Renal cortical epithelial cell (primary cell): ENCODE measurements at regions not wholly inside any gene's neighbourhood (a gene's known extent, or its start where the extent isn't known, plus 50 kb on each side); places are given as distances from the start of the nearest gene placed in this dataset.
"Not testable (repeated sequence)": the region's sequence is repeated elsewhere in the genome, so short reads cannot be mapped to it uniquely, and the experiment has no call there.

Source experiments
- DNase-seq: peaks from one replicate; pipeline ENCODE4 v3.0.0-alpha.2; 2011; ENCODE audit warnings: low read depth

DNA sequence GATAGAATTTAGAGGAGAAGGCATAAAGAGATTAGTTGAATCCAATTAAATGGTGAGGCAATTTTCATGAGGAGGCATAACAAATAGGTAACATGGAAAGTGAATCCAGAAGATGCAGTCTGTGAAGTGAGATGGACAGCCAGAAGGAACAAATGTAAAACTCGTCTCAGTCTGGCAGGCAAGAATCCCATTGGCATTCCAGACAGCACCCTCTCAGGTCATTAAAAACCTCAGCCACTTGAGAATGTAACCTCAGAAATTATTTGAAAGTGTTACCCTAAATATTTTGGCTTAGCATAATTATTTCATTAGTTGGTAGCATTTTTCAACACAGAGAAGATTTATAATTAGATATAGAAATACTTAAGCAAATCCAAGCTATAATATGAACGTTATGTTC is 342.3 kb downstream of the LRRC3B start:
- no peak for DNase-seq

GRCh38 chr3:26967501-26967900 is 344.9 kb downstream of the LRRC3B start:
- no peak for DNase-seq

- DNase-seq: no peak
These were observed 362.1 kb downstream of the LRRC3B start for GRCh38 chr3:26984416-26985390.

DNA sequence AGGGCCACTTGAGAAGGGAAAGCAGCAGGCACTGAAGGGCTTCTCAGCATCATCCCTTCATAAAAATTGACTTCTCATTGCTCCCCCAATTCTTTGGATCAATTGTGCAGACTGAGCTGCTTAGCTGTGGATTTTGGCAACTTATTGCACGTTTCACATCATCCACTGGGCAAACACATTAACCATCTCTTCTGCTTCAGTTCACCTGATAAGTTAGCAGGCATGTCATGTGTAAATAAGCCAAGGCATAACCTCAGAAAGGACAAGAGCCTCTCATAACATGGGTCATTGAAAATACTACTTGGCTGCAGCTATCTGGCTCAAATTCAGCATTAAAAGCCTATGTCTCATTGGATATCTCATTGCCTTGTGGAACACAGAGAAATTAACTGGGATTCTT is 366.5 kb downstream of the LRRC3B start:
- no peak for DNase-seq

DNA sequence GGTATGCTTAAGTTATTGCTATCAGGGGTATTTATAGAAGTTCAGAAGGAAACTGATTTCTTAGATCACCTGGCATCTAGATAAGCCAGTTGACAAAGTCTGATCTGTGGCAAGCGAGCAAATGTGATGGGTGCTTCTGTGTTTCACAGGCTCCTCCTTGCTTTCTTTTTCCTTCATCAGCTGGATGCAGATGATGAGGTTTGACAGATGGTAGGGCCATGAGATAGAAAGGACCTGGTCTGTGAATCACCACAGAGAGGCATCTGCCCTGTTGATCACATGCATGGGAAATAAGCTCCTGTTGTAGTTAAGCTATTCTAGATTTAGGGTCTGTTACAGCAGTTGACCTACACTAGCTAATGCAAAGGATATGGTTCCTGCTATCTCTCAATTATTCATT is 372.0 kb downstream of the NEK10 start:
- DNase-seq: no peak

DNA sequence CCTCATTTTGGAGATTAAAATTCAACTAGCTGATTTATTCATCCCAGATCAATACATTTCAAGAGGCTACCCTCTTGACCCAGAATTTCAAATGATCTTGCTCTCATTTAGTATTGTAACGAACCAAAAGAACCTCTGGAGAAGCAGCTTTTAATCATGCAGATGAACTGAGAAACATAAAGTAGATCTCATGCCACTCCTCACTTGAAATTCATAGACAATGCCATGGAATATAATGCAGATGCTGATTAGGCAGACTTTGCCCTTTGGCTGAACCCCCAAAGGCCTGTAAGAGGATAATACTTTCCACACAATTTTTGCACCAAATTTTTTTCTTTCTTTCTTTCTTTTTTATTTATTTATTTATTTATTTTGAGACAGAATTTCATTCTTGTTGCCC is 358.3 kb downstream of the NEK10 start:
- no peak for DNase-seq

- no peak for DNase-seq
These were observed 347.0 kb downstream of the NEK10 start for GRCh38 chr3:27022096-27022761.

DNA sequence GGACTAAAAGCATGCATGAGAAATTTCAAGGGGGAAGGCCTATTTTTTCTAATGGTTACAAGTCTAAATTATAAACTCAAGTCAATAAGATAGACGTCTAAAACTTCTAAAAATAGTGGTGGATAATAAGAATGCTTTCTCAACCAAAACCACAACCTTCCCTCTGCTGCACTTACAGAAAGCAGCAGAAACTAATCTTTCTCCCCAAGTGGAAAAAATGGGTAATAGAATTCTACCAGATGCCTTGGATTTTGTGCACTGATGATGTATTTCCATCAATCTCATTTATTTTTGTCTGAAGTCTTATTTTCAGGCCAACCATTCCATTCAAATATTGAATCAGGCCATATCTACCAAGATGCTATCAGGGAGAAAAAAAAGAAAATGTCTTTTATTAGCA is 344.7 kb downstream of the NEK10 start:
- DNase-seq: no peak

GRCh38 chr3:27025718-27026117 is 343.5 kb downstream of the NEK10 start:
- no peak for DNase-seq

DNA sequence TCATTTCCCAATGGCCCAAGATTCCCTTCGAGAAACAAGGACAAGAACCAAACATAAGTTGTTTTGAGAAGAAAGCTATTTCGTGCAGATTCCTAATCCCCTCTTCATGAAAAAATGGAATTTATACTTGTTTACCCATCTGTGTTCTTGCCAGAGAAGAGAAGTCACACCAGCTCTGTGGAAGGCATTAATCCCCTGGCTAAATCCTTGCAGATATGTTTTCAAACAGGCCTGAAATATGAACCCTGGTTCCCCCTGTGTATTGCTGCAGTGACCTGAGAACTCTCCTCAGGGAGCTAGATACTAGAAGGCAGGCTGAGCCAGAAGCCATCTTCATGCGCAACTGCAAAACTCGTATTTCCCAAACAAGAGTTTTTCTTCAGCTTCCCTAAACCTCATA is 337.7 kb downstream of the NEK10 start:
- DNase-seq: no peak

GRCh38 chr3:27034255-27034654 is 334.9 kb downstream of the NEK10 start:
- no peak for DNase-seq

- no peak for DNase-seq
These were observed 328.5 kb downstream of the NEK10 start for GRCh38 chr3:27040674-27041073.

DNA sequence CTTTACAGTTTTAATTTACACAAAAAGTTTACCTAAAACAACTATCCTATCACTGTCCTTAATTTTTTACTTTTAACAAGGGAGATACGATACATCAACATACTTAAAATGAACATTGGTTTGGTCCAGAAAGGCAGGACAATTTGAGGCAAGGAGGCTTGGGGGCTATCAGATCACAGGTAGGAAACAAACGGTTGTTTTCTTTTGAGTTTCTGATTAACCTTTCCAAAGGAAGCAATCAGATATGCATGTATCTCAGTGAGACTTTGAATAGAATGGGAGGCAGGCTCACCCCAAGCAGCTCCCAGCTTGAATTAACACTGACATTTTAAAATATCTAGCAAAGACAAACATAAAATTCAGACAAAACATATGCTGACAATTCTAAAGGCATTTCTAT is 326.6 kb downstream of the NEK10 start:
- DNase-seq: not testable (repeated sequence)

GRCh38 chr3:27043328-27043955 is 325.7 kb downstream of the NEK10 start:
- DNase-seq: no peak

GRCh38 chr3:27044931-27045481 is 324.2 kb downstream of the NEK10 start:
- DNase-seq: no peak

GRCh38 chr3:27046351-27046750 is 322.8 kb downstream of the NEK10 start:
- no peak for DNase-seq

- no peak for DNase-seq
These were observed 319.4 kb downstream of the NEK10 start for GRCh38 chr3:27049792-27050191.

GRCh38 chr3:27051527-27051926 is 317.7 kb downstream of the NEK10 start:
- DNase-seq: not testable (repeated sequence)

DNA sequence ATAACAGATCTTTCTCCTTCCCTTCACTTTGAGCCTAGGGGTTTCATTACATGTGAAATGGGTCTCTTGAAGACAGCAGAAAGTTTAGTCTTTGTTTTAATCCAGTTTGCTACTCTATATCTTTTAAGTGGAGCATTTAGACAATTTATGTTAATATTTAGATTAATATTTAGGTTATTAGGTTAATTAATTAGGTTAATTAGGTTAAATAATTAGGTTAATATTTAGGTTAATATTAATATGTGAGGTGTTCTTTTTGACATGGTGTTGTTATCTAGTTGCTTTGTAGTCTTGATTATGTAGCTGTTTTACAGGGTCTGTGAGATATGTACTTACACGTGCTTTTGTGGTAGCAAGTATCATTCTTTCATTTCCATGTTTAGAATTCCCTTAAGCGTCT is 312.9 kb downstream of the NEK10 start:
- DNase-seq: no peak

DNA sequence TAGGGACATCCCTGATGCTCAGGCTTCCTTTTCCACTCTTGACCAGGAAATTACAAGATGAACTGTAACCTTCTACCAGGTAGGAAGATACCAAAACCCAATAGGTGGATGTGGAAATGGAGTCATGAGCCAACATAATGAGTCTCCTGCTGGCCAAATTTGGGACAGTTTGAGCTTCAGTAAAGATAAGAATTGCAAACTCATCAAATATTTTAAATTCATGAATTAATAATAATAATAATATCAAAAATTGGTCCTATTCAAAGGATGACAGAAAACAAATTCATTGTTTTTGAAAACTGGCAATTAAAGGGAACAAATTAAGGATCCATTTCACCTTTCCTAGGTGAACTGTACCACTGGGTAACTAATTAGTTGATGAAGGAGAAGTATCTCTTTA is 309.7 kb downstream of the NEK10 start:
- DNase-seq: no peak
